HFFc6 (cell line): ENCODE measurements at regions not wholly inside any gene's neighbourhood (a gene's known extent, or its start where the extent isn't known, plus 50 kb on each side); places are given as distances from the start of the nearest gene placed in this dataset.

ENCODE experiments used
- DNase-seq: peaks from one replicate; pipeline ENCODE4 v3.0.0-alpha.2; 2018
- H3K27ac Mint-ChIP-seq: 2 replicates; pipeline ENCODE4 v1.8.0; 2020; ENCODE audit warnings: mild to moderate bottlenecking, mixed read lengths
- H3K27me3 Mint-ChIP-seq: 2 replicates; pipeline ENCODE4 v1.8.0; 2021; ENCODE audit warnings: mild to moderate bottlenecking, moderate library complexity, mixed read lengths; ENCODE audit not compliant: insufficient read depth
- H3K36me3 Mint-ChIP-seq: 2 replicates; pipeline ENCODE4 v1.8.0; 2021; ENCODE audit warnings: low read depth, mixed read lengths
- H3K4me1 Mint-ChIP-seq: 2 replicates; pipeline ENCODE4 v1.8.0; 2020; ENCODE audit warnings: low read depth, mixed read lengths
- H3K4me3 Mint-ChIP-seq: 2 replicates; pipeline ENCODE4 v1.8.0; 2020; ENCODE audit warnings: mild to moderate bottlenecking, moderate library complexity, mixed read lengths
- H3K9me3 Mint-ChIP-seq: 2 replicates; pipeline ENCODE4 v1.8.0; 2020; ENCODE audit warnings: mild to moderate bottlenecking, mixed read lengths
- CTCF ChIP-seq: fragments of 200-600 bp; sonication (generic); IDR thresholded peaks from 2 replicates; pipeline ENCODE4 v1.5.0; 2021; ENCODE audit warnings: antibody characterized with exemption, mild to moderate bottlenecking

GRCh38 chr2:147471126-147471525 is 373.7 kb upstream of the ACVR2A start:
- DNase-seq = no peak
- no peak for TF ChIP-seq CTCF
- no peak overlapping the region for H3K27ac Mint-ChIP-seq
- H3K27me3 Mint-ChIP-seq = peaks cover 2% of the 10 kb centered on the region; the same call in 1 of the 2 replicates
- no peaks in the 10 kb centered on the region for H3K4me1 Mint-ChIP-seq
- H3K36me3 Mint-ChIP-seq = 0 out of 2 replicates have a peak, but pooled peaks cover 5% of the 10 kb centered on the region
- peaks cover 47% of the 10 kb centered on the region for H3K9me3 Mint-ChIP-seq
- H3K4me3 Mint-ChIP-seq = no peak overlapping the region

GRCh38 chr2:147469471-147469870 is 375.4 kb upstream of the ACVR2A start:
- 0 out of 2 replicates have a peak, but pooled peaks cover 5% of the 10 kb centered on the region for H3K36me3 Mint-ChIP-seq

GRCh38 chr2:147468963-147469362 is 375.9 kb upstream of the ACVR2A start:
- TF ChIP-seq CTCF = no peak
- Mint-ChIP-seq H3K4me1 (no peaks in the 10 kb centered on the region), H3K27me3 (peaks cover 2% of the 10 kb centered on the region; the same call in 1 of the 2 replicates), H3K27ac (no peak overlapping the region), H3K9me3 (peaks cover 34% of the 10 kb centered on the region), H3K36me3 (0 out of 2 replicates have a peak, but pooled peaks cover 5% of the 10 kb centered on the region), H3K4me3 (no peak overlapping the region)
- no peak for DNase-seq

More at GRCh38 chr2:147469471-147469870, 375.4 kb upstream of the ACVR2A start:
- H3K9me3 Mint-ChIP-seq = peaks cover 37% of the 10 kb centered on the region
- TF ChIP-seq CTCF = no peak
- H3K27me3 Mint-ChIP-seq = peaks cover 2% of the 10 kb centered on the region; the same call in 1 of the 2 replicates
- H3K27ac Mint-ChIP-seq = no peak overlapping the region
- no peak overlapping the region for H3K4me3 Mint-ChIP-seq
- DNase-seq = no peak
- H3K4me1 Mint-ChIP-seq = no peaks in the 10 kb centered on the region

GRCh38 chr2:147468349-147468748 is 376.5 kb upstream of the ACVR2A start:
- Mint-ChIP-seq H3K36me3 (0 out of 2 replicates have a peak, but pooled peaks cover 5% of the 10 kb centered on the region), H3K27me3 (peaks cover 2% of the 10 kb centered on the region; the same call in 1 of the 2 replicates), H3K27ac (no peak overlapping the region), H3K4me1 (no peaks in the 10 kb centered on the region), H3K9me3 (peaks cover 38% of the 10 kb centered on the region), H3K4me3 (no peak overlapping the region)
- no peak for DNase-seq
- no peak for TF ChIP-seq CTCF

GRCh38 chr2:147467441-147467840 is 377.4 kb upstream of the ACVR2A start:
- peaks cover 2% of the 10 kb centered on the region; the same call in 1 of the 2 replicates for H3K27me3 Mint-ChIP-seq

More at GRCh38 chr2:147467441-147467840, 377.4 kb upstream of the ACVR2A start:
- no peak for TF ChIP-seq CTCF
- no peak overlapping the region for H3K27ac Mint-ChIP-seq
- DNase-seq = no peak
- H3K9me3 Mint-ChIP-seq = peaks cover 45% of the 10 kb centered on the region
- H3K36me3 Mint-ChIP-seq = 0 out of 2 replicates have a peak, but pooled peaks cover 5% of the 10 kb centered on the region
- H3K4me3 Mint-ChIP-seq = no peak overlapping the region
- H3K4me1 Mint-ChIP-seq = no peaks in the 10 kb centered on the region
